GM23338 (cell line): ENCODE measurements at regions not wholly inside any gene's neighbourhood (a gene's known extent, or its start where the extent isn't known, plus 50 kb on each side); places are given as distances from the start of the nearest gene placed in this dataset.

ENCODE experiments used
- CREB1 ChIP-seq: fragments of 250-450 bp; sonication (Bioruptor Pico); IDR thresholded peaks from 2 replicates; pipeline ENCODE4 v1.5.0; 2020; ENCODE audit warnings: low read depth, mild to moderate bottlenecking, moderate library complexity
- CTCF ChIP-seq, 2 experiments: fragments of 200-600 bp in 1 of 2; sonication (generic) in 1 of 2; conservative IDR thresholded peaks; 2 replicates each; pipeline versions ENCODE4 v1.5.1 to v1.6.1; 2016 to 2017; ENCODE audit warnings: antibody characterized with exemption in 2 of 2, low read depth in 2 of 2, mild to moderate bottlenecking in 2 of 2, moderate library complexity in 1 of 2
- EZH2phosphoT487 ChIP-seq: fragments of 200-600 bp; sonication (generic); IDR thresholded peaks from one replicate; pipeline ENCODE4 v1.8.1; 2018; ENCODE audit warnings: antibody characterized with exemption; ENCODE audit not compliant: unreplicated experiment
- ZNF462 ChIP-seq: fragments of 250-450 bp; sonication (Bioruptor Pico); IDR thresholded peaks from 2 replicates; pipeline ENCODE4 v1.5.0; 2020; ENCODE audit warnings: mild to moderate bottlenecking, moderate library complexity

GRCh38 chr4:141518222-141518621 is 118.2 kb upstream of the IL15 start:
- TF ChIP-seq CTCF (conservative IDR thresholded peaks at IDR 0.05; ENCODE audit: low read depth in 2 of 2) (no peak), ZNF462 (CRISPR knock-in tag) (no peak), CREB1 (CRISPR knock-in tag) (no peak), EZH2phosphoT487 (no peak)
